ENCODE measurements at regions not wholly inside any gene's neighbourhood (a gene's known extent, or its start where the extent isn't known, plus 50 kb on each side); places are given as distances from the start of the nearest gene placed in this dataset.

DNA sequence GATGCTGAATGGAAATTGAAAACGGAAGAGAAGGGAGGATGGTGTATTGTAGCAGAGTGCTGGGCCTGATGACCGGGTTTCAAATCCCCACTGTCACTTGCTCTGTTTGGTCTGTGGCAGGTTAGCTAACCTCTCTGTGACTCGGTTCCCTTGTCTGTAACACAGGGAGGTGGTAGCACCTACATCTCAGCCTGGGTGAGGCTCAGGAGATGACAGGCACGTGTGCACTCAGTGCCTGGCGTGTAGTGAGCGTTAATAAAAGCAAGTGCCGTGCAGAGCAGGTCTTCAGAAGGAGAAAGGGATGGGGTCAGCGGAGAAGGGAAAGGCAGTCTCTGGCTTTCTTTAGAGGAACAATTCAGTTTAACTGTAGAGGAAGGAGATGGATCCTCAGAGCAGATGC, 125.5 kb upstream of the SMIM21 start:
- TF ChIP-seq, protein P1, sequence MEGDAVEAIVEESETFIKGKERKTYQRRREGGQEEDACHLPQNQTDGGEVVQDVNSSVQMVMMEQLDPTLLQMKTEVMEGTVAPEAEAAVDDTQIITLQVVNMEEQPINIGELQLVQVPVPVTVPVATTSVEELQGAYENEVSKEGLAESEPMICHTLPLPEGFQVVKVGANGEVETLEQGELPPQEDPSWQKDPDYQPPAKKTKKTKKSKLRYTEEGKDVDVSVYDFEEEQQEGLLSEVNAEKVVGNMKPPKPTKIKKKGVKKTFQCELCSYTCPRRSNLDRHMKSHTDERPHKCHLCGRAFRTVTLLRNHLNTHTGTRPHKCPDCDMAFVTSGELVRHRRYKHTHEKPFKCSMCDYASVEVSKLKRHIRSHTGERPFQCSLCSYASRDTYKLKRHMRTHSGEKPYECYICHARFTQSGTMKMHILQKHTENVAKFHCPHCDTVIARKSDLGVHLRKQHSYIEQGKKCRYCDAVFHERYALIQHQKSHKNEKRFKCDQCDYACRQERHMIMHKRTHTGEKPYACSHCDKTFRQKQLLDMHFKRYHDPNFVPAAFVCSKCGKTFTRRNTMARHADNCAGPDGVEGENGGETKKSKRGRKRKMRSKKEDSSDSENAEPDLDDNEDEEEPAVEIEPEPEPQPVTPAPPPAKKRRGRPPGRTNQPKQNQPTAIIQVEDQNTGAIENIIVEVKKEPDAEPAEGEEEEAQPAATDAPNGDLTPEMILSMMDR (IDR thresholded peaks at IDR 0.05; ENCODE audit: low read length): no peak
- no peak for TF ChIP-seq EZH2phosphoT487 (IDR thresholded peaks at IDR 0.05; ENCODE audit: low read length)
